ENCODE measurements at regions not wholly inside any gene's neighbourhood (a gene's known extent, or its start where the extent isn't known, plus 50 kb on each side); places are given as distances from the start of the nearest gene placed in this dataset.
A peak's percentile ranks its signal among the peaks of the same experiment; 100 is the strongest.
"Not testable (repeated sequence)": the region's sequence is repeated elsewhere in the genome, so short reads cannot be mapped to it uniquely, and the experiment has no call there.

DNA sequence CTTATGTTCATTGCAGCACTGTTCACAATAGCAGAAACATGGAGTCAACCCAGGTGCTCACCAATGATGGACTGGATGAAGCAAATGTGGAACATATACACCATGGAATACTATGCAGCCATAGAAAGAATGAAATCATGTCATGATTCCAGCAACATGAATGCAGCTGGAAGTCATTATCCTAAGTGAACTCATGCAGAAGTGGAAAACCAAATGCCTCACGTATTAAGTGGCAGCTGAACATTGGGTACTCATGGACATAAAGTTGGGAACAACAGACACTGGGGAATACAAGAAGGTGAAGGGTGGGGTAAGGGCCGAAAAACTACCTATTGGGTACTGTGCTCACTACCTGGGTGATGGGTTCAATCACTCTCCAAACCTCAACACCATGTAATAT, 915.9 kb downstream of the UQCRFS1 start:
- DNase-seq: no peak

DNA sequence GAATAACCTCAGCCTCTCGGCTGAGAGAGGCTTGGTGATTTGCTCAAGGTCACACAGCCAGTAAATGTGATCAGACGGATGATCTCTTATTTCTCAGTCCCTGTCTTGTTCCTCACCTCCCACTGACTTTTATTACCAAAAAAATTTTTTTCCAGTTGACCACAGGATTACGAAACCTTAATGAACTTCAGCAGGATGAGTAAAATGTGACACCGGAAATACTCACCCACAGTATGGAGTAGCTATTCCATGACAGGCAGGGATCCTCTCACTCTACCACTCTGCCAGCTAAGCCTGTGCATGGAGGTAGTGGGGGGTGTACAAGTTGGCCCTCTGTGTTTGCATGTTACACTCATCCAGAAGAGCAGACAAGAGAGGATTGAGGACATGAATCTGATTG, 916.4 kb downstream of the UQCRFS1 start:
- no peak for DNase-seq

DNA sequence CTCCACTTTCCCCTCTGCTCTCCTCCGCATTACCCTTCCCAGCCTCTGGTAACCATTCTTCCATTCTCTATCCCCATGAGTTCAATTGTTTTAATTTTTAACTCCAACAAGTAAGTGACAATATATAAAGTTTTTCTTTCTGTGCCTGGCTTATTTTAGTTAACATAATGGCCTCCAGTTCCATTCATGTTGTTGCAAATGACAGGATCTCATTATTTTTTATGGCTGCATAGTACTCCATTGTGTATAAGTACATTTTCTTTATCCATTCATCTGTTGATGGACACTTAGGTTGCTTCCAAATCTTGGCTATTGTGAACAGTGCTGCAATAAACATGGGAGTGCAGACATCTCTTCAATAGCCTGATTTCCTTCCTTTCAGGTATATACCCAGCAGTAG, 918.0 kb downstream of the UQCRFS1 start:
- DNase-seq: not testable (repeated sequence)

DNA sequence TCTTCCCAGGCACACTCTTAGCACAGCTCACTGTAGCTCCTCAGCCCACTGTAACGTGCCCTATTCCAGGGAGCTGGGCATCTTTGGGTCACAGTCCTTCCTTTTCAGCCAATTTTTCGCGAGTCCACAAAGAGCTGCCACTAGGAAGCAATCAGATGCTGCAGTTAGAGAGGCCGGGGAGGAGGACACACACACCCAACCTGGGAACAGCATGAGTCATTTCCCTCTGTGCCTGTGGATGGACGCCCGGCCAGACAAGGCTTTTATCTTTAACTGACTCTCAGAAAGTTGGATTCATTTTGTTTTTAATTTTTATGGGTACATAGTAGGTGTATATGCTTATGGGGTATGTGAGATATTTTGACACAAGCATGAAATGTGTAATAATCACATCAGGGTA, 918.6 kb downstream of the UQCRFS1 start:
- no peak for DNase-seq

DNA sequence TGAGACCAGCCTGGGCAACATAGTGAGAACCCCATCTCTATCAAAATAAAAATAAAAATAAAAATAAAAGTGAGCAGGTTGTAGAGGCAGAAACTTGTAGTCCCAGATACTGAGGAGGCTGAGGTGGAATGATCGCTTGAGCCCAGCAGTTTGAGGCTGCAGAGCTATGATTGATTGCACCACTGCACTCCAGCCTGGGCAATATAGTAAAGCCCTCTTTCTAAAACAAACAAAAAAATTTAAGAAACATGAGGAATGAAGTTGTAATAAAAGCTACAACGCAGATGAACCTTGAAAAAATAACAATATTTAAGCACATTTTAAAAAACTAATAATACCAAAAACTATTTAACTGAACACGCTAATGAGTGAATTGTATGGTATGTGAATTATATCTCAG, 919.3 kb downstream of the UQCRFS1 start:
- DNase-seq: no peak

DNA sequence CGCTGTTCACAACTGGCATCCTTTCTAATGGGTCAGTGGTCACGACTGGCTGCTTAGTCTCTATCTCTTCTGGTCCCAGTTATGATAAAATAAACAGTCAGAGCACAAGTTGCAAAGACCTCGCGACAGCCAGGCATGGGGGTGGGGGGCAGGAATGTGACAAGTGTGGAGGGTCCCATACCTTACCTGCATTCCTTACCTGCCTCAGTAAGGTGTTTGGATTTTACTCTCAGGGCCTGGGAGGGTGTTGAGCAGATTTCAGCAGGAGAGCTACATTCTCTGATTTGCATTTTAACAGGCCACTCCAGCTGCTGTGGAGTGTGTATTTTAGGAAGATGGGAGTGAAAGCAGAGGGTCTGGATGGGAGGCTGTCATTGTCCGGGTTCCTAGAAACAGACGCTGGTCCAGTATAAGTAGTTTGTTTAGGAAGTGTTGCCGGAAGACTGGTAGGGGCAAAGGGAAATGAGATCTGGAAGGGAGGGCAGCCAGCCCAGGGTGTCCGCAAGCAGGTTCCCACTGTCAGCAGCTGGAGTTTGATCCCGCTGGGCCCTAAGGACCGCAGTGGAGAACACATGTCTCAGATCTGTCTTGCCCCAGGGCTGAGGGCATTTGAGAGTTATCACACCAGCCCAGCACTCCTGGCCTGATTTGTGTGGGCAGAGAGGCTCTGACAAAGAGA, 920.0 kb downstream of the UQCRFS1 start:
- DNase-seq: no peak

DNA sequence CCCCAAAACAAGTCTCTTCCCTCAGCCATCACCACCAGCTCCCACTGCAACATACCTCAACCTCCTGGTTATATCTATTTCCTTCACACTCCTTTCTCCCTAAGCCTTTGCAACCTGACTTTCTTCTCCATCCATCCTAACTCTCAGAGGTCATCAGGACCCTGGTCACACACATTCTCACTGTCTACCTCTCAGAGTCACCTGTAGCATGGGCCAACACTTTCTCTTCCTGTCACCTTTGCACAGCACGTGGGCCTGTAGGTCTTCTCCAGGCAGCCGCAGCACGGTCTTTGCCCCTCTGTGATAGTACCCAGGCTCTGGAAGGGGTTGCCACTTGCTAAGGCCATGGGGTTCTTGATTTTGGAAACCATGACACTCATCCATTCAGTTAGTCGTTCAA, 921.1 kb downstream of the UQCRFS1 start:
- no peak for DNase-seq

DNA sequence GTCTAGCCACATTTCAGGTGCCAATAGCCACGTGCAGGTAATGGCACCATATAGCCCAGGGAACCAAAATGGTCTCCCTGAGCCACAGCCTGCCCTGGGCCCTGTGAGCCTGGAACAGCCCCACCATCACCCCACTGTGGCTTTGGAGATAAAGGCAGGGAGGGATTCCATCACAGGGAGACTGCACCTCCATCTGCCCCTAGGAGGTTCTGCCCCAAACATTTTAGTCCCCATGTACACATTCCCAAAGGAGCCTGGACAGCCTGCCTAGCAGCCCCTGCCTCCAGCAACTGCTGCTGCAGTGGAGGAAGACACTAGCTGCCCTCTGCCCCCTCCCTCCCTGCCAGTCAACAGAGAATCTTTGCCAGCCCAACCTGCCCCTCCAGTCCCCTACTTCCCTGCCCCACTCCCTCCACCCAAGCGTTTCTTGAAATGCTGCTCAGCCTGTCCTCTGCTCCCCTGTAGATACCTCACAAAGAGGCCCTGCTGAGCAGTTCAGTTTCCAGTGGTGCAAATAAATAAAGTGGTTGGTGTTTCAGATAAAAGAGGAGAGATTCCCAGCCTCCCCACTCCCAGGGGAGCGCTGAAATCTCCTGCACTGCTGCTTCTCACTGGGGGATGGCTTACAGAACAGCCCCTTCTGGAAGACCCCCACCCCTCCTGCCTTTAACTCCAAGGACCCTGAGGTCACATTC, 921.8 kb downstream of the UQCRFS1 start:
- DNase-seq: no peak

DNA sequence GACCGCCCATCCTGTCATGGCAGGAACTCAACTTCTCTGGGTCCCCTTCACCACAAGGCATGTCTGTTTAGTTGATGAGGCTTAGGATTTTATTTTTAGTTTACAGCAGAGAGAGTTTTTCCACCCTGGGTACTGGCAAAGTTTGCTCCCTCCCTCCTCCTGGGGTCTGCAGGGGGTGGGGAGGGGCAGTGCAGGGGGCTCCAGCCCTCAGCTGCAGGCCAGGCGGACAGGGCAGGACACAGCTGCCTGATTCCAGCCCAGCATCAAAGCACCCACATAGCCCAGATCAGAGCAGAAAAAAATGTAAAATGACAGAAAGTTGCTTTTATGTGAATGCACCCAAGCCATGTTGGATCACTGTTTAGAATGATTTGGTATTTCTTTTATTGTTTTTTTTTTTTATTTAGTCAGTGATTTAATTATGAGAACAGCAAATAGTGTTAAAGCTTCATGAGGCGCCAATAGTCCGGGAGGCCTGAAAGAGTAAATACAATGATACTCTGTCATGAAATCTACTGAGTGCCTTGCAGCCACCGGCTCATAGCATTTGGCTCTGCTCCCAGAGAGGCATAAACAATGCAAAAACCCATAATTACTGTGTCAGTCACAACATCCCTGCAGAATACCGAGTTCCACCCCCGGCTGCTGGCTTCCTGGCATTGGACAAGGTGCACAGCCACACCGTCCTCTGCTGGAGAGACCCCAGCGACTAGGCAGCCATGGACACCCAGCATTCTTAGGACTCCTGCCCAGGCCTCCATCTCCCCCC, 923.5 kb downstream of the UQCRFS1 start:
- peak; percentile 10 for DNase-seq

DNA sequence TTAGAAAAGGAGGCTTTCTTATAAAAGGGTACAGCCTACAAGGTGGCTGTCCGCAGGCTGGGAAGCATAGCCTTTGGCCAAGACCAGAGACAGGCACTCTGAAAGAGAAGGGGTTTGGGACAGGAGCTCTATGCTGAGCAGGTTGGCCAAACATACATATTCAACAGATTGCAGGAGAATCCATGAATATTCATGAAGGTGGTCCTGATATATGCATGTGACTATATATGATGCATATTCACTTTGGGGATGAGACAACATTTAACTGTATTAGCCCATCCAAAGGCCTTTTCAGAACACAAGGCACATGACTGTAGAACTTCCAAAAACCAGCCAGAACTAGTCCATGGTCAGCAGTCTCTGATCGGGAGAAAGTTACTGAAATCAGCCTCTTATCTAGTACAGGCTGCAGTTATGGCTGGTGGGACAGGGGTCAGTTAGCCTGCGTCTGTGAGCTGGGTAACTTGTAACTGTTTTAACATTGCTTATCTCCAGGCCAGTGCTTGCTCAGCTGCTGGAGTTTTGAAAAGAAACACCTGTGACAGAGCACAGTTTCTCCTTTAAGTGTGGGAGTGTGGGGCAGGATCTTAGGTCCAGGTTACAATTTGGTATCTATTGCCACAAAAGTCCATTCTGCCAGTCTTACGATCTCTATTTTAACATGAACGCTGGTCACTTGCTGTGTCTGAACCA, 924.2 kb downstream of the UQCRFS1 start:
- DNase-seq: no peak

DNA sequence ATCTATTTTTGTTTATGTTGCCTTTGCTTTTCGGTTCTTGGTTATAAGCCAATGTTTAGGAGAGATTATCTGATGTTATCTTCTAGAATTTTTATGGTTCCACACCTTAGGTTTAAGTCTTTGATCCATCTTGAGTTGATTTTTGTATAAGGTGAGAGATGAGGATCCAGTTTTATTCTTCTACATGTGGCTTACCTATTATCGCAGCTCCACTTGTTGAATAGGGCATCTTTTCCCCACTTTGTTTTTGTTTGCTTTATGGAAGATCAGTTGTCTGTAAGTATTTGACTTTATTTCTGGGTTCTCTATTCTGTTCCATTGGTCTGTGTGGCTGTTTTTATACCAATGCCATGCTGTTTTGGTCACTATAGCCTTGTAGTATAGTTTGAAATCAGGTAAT, 927.0 kb downstream of the UQCRFS1 start:
- DNase-seq: no peak

DNA sequence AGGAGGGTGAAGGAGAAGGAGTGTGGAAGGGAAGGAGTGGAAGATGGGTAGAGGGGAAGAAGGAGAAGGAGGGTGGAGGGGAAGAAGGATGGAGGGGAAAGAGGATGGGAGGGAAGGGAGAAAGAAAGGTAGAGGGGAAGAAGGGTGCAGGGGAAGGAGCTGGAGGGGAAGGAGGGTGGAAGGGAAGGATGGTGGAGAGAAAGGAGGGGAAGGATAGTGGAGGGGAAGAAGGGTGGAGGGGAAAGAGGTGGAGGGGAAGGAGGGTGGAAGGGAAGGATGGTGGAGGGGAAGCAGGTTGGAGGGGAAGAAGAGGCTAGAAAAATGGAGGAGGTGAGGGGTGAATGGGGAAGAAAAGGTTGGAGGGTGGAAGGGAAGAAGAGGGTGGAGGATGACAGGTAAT, 927.9 kb downstream of the UQCRFS1 start:
- DNase-seq: no peak

DNA sequence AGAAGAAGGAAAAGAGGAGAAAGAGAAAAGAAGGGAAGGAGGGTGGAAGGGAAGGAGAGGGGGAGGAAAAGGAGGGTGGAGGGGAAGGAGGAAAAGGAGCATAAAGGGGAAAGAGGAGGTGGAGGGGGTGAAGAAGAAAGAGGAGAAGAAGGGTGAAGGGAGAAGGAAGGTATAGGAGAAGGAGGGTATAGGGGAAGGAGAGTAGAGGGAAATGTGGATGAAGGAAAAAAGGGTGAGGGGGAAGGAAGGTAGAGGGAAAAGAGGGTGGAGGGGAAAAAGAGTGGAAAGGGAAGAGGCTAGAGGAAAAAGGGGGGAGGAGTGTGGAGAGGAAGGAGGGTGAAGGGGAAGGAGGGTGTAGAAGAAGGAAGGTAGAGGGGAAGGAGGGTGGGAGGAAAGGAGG, 928.6 kb downstream of the UQCRFS1 start:
- no peak for DNase-seq

DNA sequence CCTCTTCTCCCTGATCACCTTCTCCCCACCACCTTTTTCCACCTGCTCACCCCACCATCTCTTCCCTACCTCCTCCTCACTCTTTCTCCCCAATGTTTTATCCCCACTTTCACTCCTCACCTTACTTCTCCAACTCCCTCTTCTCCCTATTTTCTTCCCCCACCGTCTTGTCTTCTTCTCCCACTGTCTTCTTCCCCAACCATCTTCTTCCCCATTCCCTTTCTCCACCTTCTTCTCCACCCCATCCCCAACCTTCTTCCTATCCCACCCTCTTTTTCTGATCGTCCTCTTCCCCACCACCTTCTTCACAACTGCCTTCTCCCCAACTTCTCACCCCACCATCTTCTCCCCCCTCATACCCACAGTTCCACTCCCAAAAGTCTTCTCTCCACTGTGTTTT, 929.4 kb downstream of the UQCRFS1 start:
- no peak for DNase-seq

DNA sequence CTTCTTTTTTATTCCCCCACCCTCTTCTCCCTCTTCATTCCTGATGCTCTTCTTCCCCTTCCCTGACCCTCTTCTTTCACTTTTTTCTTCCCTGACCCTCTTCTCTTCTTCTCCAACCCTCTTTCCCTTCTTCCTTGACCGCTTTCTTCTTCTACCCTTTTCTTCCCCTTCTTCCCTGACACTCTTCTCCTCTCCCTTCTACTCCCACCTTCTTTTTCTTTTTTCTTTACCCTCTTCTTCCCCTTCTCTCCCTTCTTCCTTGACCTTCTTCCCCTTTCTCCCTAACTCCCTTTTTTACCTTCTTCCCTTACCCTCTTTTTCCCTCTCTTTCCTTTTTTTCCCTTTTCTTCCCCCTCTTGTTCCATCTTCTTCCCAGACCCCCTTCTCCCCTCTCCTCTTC, 931.3 kb downstream of the UQCRFS1 start:
- no peak for DNase-seq

DNA sequence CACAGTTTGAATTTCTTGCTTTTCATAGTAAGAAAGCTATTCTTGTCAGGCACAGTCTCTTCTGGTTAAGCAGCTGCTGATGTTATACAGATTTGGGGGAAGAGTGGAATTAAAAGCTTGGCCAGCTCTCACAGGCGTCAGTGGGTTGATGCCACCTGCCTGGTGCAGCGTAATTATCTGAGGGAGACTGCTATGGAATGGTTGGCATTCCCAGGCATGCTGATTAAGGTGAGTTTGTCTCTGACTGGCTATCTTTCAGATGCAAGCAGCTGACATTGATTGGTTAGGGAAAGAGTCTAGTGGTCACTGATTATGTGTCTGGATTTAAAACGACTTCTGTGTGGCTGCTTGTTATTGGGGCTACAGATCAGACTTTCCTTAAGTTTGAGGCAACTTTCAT, 948.4 kb downstream of the UQCRFS1 start:
- DNase-seq: no peak

DNA sequence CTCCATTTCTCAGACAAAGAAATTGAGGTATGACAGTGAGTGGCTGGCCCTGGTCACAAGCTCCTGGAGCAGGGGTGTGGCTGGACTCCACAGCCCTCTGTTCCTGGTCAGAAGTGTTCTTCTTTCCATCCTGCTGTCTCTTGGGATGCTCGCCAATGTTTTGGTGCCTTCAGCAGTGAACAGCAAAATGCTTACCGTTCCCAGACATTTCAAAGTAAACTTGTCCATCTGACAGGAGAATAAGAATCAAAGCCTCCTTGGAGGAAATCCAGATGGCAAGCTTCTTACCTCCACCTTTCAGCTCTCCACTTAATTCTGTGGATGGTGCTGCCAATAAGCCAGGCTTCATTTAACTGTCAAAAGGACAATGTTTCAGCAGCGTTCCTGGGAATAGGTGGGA, 954.1 kb downstream of the UQCRFS1 start:
- DNase-seq: no peak

DNA sequence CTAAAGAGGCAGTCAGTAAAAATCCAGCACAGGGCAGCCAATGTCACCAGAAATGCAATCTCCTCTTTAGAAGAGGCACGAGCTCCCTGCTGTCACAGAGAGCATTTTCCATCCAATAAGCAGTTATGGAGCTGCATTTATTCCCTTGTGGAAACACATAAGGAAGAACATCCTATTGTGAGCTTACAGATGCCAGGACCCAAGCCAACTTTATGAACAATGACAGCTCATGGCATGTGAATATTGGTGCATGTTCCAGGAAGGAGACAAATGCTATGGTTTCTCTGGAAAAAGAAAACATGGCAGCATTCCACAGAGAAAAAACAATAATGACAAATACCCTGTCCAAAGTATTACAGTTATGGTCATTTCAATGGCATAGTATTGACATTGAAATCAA, 955.6 kb downstream of the UQCRFS1 start:
- no peak for DNase-seq

DNA sequence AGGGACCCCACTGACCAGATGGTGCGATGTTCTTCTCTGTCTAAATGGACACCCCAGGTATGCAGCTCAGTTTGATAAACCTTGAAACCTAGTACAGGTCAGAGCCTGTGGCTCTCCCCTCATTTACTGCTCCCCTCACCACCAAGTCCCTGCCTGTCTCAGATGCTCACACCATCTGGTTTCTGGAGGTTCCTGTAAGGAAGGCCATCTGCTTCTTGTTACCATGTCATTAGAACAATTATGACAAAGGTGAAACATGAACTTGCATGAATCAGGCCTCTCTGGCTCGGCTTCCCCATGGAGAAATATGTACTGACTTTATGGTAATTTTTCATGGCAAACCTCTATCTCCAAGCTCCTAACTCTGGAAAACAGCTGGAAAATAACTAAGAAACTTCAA, 965.7 kb downstream of the UQCRFS1 start:
- no peak for DNase-seq

DNA sequence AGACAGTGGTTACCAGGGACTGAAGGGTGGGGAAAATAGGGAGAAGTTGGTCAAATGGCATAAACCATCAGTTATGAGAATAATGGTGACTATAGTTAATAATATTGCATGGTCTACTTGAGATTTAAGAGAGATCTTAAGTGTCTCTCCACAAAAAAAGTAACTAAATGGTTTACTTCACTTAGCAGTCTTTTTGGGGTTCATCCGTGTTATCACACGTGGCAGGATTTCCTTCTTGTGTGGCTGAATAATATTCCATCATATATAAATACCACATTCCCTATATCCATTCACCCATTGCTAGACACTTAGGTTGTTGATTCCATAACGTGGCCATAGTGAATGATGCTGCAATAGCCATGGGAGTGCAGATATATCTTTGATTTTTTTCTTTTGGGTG, 967.0 kb downstream of the UQCRFS1 start:
- DNase-seq: no peak

DNA sequence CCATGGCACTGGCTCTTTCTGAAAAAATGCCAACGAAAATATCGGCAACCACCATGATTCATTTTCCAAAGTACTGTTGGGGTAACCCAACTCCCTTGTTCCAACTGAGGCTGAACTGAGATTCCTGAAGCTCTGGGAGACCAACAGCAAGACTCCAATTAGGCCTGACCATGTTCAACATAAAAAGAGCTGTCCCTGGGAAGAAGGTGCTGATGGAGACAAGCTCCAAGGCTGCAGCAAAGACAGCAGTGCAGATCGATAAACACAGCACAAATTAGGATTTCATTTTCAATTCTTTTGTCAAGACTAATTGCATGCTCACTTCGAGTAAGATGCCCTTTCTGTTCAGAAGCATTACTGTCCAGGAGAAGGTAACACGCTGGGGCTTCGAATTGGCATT, 968.0 kb downstream of the UQCRFS1 start:
- no peak for DNase-seq

DNA sequence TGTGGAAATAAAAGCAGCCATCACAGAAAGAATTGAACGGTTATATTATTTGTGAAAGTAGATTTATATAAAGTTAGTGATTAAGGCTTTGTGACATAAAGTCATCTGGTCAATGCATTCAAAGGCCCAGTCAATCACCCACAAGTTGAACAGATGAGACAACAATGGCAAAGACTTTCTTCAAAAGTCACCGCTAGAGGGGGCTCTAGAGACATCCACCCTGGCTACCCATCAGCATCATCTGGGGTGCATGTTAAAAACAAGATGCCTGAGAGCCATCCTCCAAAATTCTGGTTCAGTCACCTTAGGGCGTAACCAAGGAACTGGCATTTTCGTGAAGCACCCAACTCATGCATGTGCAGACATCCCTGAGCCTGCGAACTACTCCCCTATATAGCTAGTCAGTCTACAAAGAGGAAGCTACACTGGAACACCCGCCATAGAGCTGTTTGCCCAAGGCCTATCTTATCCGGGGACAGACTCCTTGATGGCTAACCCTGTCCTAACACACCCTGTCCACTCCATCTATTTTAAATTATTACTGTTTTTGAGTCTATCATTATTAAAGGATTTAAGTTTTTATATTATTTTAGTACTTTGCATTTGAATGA, 970.5 kb downstream of the UQCRFS1 start:
- DNase-seq: no peak

DNA sequence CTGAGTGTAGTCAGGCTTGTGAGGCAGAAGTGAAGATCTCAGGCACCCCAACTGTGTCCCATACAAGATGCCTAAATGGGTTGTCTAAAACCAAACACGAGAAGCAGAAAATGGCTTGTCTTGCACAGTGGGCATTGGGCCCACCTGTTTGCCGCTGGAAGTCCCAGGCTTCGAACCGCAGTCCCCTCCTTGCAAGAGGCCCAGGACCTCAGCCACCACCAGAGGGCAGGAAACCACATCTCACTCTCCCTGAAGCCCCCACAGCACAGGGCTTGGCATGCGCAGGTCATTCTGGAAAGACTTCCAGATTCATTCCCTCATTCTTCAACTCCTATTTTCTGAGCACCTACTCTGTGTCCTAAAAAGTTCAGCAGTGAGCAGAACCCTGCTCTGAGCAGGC, 973.7 kb downstream of the UQCRFS1 start:
- DNase-seq: no peak
